PC-3 (cell line): ENCODE measurements at regions not wholly inside any gene's neighbourhood (a gene's known extent, or its start where the extent isn't known, plus 50 kb on each side); places are given as distances from the start of the nearest gene placed in this dataset.

Experiments used
- EZH2 ChIP-seq: fragments of 300-600 bp; sonication (generic); IDR thresholded peaks from one replicate; pipeline ENCODE4 v1.6.1; 2017; ENCODE audit warnings: antibody characterized with exemption, mild to moderate bottlenecking, low read length; ENCODE audit not compliant: unreplicated experiment
- EZH2phosphoT487 ChIP-seq: fragments of 300-600 bp; sonication (generic); IDR thresholded peaks from 2 replicates; pipeline ENCODE4 v1.6.1; 2018; ENCODE audit warnings: mild to moderate bottlenecking, antibody characterized with exemption, low read length, borderline replicate concordance
- TF ChIP-seq, protein P1 (sequence below): fragments of 300-600 bp; sonication (generic); conservative IDR thresholded peaks from 2 replicates; pipeline ENCODE4 v1.5.1; 2017; ENCODE audit warnings: antibody characterized with exemption, low read depth, mild to moderate bottlenecking, low read length

DNA sequence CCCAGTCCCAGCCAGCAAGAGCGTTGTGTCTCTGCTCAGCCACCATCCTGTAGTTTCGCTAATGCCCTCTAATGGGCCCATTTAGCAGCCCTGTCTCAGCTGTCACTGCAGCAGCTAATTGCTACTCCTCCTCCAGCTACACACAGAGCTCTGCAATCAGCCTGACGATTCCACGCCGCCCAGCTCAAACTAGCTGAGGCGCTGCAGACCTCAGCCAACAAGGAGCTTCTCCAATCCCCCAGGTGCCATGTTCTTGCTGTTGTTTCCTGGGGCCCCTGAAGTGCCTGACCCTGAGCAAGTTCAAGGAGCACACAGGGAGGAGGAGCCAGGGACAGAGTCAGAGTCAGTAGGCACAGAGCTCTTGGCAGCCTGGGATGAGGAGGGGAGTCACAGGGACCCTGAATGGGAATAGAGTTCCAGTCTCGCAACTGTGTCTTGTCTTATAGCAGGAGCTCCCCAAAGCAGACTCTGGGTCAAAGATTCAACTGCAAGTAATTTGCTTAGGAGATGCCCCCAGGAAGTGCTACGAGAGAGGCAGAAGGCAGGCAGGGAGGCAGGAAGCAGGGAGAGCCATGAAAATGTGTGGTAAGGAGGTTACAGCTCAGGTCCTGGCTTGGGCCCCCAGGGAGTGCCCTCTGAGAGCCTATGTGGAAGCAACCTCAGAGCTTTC is 135.8 kb upstream of the UNC5B start:
- TF ChIP-seq, protein P1, sequence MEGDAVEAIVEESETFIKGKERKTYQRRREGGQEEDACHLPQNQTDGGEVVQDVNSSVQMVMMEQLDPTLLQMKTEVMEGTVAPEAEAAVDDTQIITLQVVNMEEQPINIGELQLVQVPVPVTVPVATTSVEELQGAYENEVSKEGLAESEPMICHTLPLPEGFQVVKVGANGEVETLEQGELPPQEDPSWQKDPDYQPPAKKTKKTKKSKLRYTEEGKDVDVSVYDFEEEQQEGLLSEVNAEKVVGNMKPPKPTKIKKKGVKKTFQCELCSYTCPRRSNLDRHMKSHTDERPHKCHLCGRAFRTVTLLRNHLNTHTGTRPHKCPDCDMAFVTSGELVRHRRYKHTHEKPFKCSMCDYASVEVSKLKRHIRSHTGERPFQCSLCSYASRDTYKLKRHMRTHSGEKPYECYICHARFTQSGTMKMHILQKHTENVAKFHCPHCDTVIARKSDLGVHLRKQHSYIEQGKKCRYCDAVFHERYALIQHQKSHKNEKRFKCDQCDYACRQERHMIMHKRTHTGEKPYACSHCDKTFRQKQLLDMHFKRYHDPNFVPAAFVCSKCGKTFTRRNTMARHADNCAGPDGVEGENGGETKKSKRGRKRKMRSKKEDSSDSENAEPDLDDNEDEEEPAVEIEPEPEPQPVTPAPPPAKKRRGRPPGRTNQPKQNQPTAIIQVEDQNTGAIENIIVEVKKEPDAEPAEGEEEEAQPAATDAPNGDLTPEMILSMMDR: no peak
- no peak for TF ChIP-seq EZH2
- TF ChIP-seq EZH2phosphoT487: no peak
